ENCODE measurements at regions not wholly inside any gene's neighbourhood (a gene's known extent, or its start where the extent isn't known, plus 50 kb on each side); places are given as distances from the start of the nearest gene placed in this dataset.

DNA sequence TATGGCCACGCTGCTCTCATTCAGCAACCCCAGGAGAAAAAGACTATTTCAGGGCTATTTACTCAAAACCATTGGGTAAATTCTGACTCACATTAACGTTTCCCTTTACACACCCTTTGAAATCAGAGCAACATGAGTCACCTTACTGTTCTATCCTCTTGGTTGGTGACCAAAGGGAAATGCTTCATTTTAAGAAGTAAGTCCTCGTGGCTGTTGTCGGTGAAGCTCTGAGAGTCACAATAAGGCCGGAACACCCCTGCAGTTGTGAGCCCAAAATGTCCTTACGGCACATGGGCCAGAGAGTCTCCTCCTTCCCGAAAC is 56.3 kb upstream of the SPRY1 start:
- H3K4me2 ChIP-seq: no peak overlapping the region

DNA sequence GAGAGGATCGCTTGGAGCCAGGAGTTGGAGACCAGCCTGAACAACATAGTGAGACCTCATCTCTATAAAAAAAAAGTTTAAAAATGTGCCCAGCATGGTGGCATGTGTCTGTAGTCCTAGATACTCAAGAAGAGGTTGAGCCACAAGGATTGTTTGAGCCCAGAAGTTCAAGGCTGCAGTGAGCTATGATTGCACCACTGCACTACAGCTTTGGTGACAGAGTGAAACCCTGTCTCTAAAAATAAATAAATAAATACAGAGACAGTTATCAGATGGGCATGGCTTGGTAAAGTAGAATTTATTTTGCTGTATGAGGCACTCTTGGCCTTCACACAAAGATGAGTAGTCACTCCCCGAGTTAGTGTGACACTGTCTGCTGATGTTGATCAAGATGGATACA is 54.1 kb upstream of the SPRY1 start:
- H4K20me1 ChIP-seq (ENCODE audit: low read depth): no peaks in the 10 kb centered on the region
- H3K27me3 ChIP-seq: no peaks in the 10 kb centered on the region
- Mint-ChIP-seq H3K4me1 (peaks cover 59% of the 10 kb centered on the region), H3K4me3 (no peak overlapping the region), H3K27ac (no peak overlapping the region), H3K27me3 (ENCODE audit: insufficient read depth, low read depth) (peaks cover 8% of the 10 kb centered on the region), H3K9me3 (peaks cover 7% of the 10 kb centered on the region), H3K36me3 (no peaks in the 10 kb centered on the region)
- no peaks in the 10 kb centered on the region for H3K9me3 ChIP-seq (ENCODE audit: low read depth)
- no peak overlapping the region for H3K4me3 ChIP-seq
- H3K4me2 ChIP-seq: no peak overlapping the region
- H3K4me1 ChIP-seq: peaks cover 47% of the 10 kb centered on the region
- H3K27ac ChIP-seq: no peak overlapping the region
- no peak overlapping the region for H3K9ac ChIP-seq
- no peak overlapping the region for H2AFZ ChIP-seq (replicated peaks)
- TF ChIP-seq EZH2 (IDR thresholded peaks at IDR 0.05): no peak
- no peak for DNase-seq (ENCODE audit: low spot score)
- no peaks in the 10 kb centered on the region for H3K79me2 ChIP-seq (ENCODE audit: low read depth)
- peaks cover 23% of the 10 kb centered on the region for H3F3A ChIP-seq (ENCODE audit: low read depth)
- no peaks in the 10 kb centered on the region for H3K36me3 ChIP-seq

More for the DNA sequence above, 56.3 kb upstream of the SPRY1 start:
- Mint-ChIP-seq H3K27me3 (ENCODE audit: insufficient read depth, low read depth) (peaks cover 11% of the 10 kb centered on the region), H3K4me3 (no peak overlapping the region), H3K36me3 (no peaks in the 10 kb centered on the region), H3K4me1 (peaks cover 41% of the 10 kb centered on the region), H3K9me3 (peaks cover 18% of the 10 kb centered on the region), H3K27ac (peak overlapping the region; percentile 94)
- Histone ChIP-seq H3K4me1 (peaks cover 28% of the 10 kb centered on the region), H3K9ac (no peak overlapping the region), H3K4me3 (no peak overlapping the region), H3K79me2 (ENCODE audit: low read depth) (no peaks in the 10 kb centered on the region), H3K27ac (no peak overlapping the region), H4K20me1 (ENCODE audit: low read depth) (no peaks in the 10 kb centered on the region), H3K27me3 (no peaks in the 10 kb centered on the region), H3F3A (ENCODE audit: low read depth) (peaks cover 23% of the 10 kb centered on the region), H3K9me3 (ENCODE audit: low read depth) (no peaks in the 10 kb centered on the region), H2AFZ (replicated peaks) (no peak overlapping the region), H3K36me3 (no peaks in the 10 kb centered on the region)
- DNase-seq (ENCODE audit: low spot score): no peak
- no peak for TF ChIP-seq EZH2 (IDR thresholded peaks at IDR 0.05)
- TF ChIP-seq, protein P1, sequence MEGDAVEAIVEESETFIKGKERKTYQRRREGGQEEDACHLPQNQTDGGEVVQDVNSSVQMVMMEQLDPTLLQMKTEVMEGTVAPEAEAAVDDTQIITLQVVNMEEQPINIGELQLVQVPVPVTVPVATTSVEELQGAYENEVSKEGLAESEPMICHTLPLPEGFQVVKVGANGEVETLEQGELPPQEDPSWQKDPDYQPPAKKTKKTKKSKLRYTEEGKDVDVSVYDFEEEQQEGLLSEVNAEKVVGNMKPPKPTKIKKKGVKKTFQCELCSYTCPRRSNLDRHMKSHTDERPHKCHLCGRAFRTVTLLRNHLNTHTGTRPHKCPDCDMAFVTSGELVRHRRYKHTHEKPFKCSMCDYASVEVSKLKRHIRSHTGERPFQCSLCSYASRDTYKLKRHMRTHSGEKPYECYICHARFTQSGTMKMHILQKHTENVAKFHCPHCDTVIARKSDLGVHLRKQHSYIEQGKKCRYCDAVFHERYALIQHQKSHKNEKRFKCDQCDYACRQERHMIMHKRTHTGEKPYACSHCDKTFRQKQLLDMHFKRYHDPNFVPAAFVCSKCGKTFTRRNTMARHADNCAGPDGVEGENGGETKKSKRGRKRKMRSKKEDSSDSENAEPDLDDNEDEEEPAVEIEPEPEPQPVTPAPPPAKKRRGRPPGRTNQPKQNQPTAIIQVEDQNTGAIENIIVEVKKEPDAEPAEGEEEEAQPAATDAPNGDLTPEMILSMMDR (IDR thresholded peaks at IDR 0.05): no peak
- TF ChIP-seq EZH2phosphoT487 (IDR thresholded peaks at IDR 0.05): no peak

DNA sequence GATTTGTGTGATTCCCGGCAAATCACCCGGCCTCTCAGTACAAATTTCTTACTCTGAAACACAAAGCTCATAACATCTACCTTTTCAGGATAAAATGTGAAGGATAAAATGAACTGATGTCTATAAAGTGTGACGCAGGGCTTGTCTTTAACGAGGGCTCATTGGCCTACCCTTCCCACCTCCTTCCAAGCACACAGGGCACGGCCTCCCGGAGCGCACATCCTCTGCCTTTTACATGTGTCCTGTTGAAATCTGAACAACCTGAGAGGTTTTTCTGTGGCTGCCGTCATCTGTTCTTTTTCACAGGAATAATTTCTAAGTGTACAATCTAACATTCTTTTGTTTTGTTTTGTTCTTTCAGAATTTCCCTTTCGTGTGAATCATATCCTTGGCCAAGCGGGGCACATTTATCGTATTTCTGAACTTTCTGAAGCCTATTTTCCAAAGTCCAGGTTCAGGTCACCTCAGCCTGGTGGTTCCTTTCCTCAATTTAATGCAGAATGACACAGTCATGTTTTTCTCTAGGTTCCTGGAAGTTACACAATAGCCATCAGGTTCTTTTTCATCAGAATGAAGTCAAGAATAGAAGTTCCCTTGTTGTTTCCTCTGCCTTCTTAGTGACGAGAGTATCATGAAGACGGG is 53.1 kb upstream of the SPRY1 start:
- Mint-ChIP-seq H3K36me3 (no peaks in the 10 kb centered on the region), H3K4me1 (peaks cover 57% of the 10 kb centered on the region), H3K9me3 (peaks cover 7% of the 10 kb centered on the region), H3K4me3 (no peak overlapping the region), H3K27me3 (ENCODE audit: insufficient read depth, low read depth) (peaks cover 8% of the 10 kb centered on the region), H3K27ac (peak overlapping the region; percentile 22)
- Histone ChIP-seq H3K4me3 (no peak overlapping the region), H4K20me1 (ENCODE audit: low read depth) (no peaks in the 10 kb centered on the region), H3K4me1 (peaks cover 44% of the 10 kb centered on the region), H3K9ac (no peak overlapping the region), H3K27ac (no peak overlapping the region), H3K9me3 (ENCODE audit: low read depth) (no peaks in the 10 kb centered on the region), H3F3A (ENCODE audit: low read depth) (peaks cover 20% of the 10 kb centered on the region), H3K36me3 (no peaks in the 10 kb centered on the region), H3K79me2 (ENCODE audit: low read depth) (no peaks in the 10 kb centered on the region), H3K4me2 (no peak overlapping the region), H3K27me3 (no peaks in the 10 kb centered on the region), H2AFZ (replicated peaks) (no peak overlapping the region)
- no peak for TF ChIP-seq EZH2phosphoT487 (IDR thresholded peaks at IDR 0.05)
- no peak for TF ChIP-seq EZH2 (IDR thresholded peaks at IDR 0.05)
- TF ChIP-seq, protein P1 (IDR thresholded peaks at IDR 0.05): no peak
- DNase-seq (ENCODE audit: low spot score): no peak

GRCh38 chr4:123345137-123345934 is 51.3 kb upstream of the SPRY1 start:
- H2AFZ ChIP-seq (replicated peaks): peak overlapping the region; percentile 19
- no peak overlapping the region for H3K4me3 ChIP-seq
- TF ChIP-seq EZH2phosphoT487 (IDR thresholded peaks at IDR 0.05): no peak
- TF ChIP-seq EZH2 (IDR thresholded peaks at IDR 0.05): no peak
- TF ChIP-seq, protein P1 (IDR thresholded peaks at IDR 0.05): no peak
- peaks cover 19% of the 10 kb centered on the region for H3K9me3 Mint-ChIP-seq
- H3K27me3 Mint-ChIP-seq (ENCODE audit: insufficient read depth, low read depth): peaks cover 8% of the 10 kb centered on the region
- DNase-seq (ENCODE audit: low spot score): no peak
- peak overlapping the region; percentile 92 for H3K27ac Mint-ChIP-seq
- no peaks in the 10 kb centered on the region for H3K9me3 ChIP-seq (ENCODE audit: low read depth)
- no peak overlapping the region for H3K27ac ChIP-seq
- no peaks in the 10 kb centered on the region for H4K20me1 ChIP-seq (ENCODE audit: low read depth)
- no peaks in the 10 kb centered on the region for H3K36me3 Mint-ChIP-seq
- no peak overlapping the region for H3K9ac ChIP-seq
- H3K36me3 ChIP-seq: no peaks in the 10 kb centered on the region
- H3K4me1 ChIP-seq: peaks cover 45% of the 10 kb centered on the region
- H3K4me1 Mint-ChIP-seq: peaks cover 53% of the 10 kb centered on the region
- no peak overlapping the region for H3K4me3 Mint-ChIP-seq
- H3K27me3 ChIP-seq: no peaks in the 10 kb centered on the region
- H3K4me2 ChIP-seq: no peak overlapping the region
- H3K79me2 ChIP-seq (ENCODE audit: low read depth): no peaks in the 10 kb centered on the region
- H3F3A ChIP-seq (ENCODE audit: low read depth): peaks cover 1% of the 10 kb centered on the region

Measured in neural progenitor cell (in vitro differentiated cells).